ENCODE measurements at regions not wholly inside any gene's neighbourhood (a gene's known extent, or its start where the extent isn't known, plus 50 kb on each side); places are given as distances from the start of the nearest gene placed in this dataset.

DNA sequence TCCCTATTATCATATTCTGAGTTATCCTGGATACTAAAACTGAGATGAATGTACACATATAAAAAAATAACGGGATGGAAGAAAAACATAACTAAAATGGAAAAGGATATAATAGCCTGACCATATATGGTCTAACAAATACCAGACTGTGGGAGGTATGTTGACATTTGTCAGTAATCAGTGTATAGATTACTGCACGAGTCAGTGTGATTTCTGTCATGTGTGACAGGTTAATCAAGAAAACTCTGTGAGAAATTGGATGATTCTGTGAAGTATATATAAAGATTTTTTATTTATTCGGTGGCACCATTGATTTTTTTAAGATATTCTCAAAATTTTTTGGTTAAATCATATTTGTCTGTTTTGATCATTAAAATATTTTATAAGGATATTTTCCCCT is 547.3 kb upstream of the B3GALT2 start:
- no peak for DNase-seq (ENCODE audit: low read depth in 2 of 2)

DNA sequence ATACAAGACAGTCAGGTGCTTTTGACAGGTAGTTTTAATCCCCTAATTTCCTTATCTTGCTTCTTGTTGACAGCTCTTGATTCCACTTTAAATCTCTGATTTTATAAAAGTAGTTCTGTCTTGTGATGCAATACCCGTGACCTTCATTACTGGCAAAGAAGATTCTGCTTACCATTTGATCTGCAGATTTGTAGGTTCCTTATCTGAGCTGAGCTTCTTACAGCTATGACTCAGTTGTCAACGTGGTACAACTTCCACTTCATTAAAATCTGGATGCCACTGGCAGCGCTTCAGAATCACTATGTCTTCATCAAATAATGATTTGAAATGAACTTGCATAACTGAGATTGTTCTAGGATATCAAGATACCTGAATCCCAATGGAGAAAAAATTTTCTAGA is 543.6 kb upstream of the B3GALT2 start:
- no peak for DNase-seq (ENCODE audit: low read depth in 2 of 2)

DNA sequence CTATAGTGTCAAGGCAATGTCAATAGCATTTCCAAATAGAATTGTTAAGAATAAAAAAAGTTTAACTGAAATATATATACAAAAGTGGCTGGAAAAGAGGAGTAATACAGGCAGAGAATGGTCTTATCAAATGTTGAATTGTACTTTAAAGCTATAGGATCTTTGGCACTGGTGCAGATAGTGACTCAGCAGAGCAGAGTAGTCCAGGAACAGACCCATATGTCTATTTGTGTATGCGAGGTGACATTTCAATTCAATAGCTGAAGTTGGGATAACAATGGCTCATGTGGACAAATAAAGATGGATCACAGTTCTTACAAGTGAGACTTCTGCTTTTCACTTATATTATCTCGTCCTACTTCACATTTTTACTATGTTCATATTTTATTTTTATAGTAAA is 543.0 kb upstream of the B3GALT2 start:
- DNase-seq (ENCODE audit: low read depth in 2 of 2), result no peak

DNA sequence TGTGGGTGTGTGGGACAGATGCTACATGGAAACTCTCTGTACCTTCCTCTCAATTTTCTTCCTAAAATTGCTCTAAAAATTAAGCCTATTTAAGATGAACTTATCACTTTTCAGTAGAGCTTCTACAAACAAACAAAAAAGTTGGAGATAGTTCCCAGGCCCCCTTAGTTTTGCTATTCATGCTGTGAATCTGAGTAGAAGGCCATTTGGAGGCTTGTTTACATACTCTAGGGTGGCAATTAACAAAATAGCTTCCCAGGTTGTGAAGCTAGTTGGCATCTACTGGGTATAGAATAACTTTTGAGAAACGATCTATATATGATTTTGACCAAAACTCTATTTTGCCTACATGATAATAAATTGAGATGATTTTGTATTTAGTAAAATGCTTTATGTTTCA is 541.4 kb upstream of the B3GALT2 start:
- no peak for DNase-seq (ENCODE audit: low read depth in 2 of 2)

DNA sequence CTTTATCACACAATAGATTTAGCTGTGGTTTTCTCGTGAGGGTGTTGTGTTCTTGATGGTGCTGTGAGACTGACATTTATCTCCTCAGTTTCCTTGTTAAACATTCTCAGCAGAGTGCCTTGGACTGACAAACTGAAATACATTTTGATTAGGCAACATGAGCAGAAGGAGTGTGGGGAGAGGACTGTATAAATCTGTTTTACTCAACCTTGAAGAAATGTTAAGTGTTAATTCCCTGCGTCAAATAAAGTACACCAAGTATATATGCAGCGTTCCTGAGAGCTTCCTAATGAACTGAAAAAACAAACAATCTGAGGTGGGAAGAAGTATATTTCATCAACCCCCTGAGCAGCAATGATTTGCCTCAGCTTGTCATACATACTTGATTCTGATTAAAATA is 540.3 kb upstream of the B3GALT2 start:
- no peak for DNase-seq (ENCODE audit: low read depth in 2 of 2)

DNA sequence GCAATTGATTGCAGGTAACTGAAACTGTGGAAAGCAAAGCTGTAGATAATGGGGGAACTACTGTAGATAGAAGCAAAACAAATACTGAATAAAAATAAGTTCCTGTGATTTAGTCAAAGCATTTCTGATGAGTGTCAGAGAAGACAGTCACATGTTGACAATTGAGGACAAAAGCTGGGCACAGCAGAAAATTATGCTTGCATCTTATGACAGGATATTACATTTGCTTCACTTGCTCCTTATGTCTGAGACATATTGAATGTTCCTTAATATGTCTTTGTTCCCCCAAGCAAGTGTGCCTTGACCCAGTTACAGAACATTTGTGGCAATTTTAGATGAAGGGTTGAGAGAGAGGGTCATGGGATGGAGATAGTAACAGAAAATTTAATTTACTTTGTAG is 526.0 kb upstream of the B3GALT2 start:
- no peak for DNase-seq (ENCODE audit: low read depth in 2 of 2)

DNA sequence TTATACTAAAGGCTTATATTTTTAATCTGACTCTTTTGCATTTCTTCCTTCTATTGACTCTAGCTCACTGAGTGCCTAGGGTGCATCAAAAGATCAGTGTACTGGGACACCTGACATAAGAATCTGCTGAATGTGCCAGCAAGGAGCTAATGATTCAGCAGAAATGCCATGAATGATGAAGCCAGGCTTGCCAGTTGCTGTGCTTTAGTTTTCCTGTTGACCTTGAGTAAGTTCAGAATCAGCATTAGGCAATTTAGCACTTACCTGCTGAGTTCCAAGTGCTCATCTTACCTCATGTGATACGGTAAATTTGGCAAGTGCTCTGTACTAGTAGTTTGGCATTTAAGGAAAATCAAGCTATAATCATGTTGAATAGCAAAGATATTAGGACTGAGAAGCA is 523.2 kb upstream of the B3GALT2 start:
- DNase-seq (ENCODE audit: low read depth in 2 of 2), result no peak

DNA sequence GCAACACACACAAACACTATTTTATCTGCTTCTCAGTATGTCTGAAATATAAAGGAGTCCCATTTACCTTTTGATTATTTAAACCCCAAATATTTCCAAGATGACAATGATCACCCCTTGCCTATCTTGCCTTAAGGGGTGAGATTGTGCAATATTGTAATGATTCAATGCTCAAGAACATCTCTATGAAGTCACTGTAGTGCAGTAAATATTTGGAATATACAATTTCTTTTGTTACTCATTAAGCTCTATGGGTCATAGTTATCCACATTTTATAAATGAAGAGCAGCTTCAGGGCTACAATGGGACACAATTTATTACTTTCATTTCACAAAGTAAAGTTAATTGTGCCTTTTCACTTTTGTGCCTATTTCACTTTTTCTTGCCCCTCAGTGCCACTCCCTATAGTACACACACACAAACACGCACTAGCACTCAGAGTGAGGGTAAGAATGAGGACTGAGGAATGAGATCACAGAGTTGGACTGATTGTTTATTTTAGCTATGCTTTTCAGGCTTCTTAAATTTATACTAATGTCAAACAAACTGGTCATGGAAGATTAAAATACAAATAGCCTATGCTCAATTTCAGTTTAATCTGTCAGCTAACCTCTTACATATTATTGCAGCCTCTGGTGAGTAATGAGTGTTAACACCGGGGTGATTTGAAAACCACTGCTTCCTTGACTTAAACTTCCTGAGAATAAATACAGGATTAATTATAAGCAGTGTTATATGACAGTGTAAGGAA is 521.0 kb upstream of the B3GALT2 start:
- DNase-seq (ENCODE audit: low read depth in 2 of 2), result no peak

DNA sequence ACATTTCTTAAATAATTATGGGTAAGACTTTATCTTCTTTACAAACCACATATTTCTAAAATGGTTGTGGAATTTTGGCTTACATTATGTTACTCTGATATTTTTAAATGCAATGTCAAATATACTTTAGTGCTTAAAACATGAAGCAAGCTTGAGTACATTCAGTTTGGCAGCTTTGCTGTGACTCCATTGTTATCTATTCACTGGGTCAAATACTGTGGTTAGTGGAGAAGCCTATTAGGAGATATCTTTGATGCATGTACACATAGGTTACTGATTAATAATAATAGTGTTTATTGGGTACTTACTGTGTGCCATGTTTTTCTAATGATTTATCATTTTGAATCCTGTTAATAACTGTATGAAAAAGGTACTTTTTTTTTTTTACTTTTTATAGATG is 520.4 kb upstream of the B3GALT2 start:
- DNase-seq (ENCODE audit: low read depth in 2 of 2), result no peak

DNA sequence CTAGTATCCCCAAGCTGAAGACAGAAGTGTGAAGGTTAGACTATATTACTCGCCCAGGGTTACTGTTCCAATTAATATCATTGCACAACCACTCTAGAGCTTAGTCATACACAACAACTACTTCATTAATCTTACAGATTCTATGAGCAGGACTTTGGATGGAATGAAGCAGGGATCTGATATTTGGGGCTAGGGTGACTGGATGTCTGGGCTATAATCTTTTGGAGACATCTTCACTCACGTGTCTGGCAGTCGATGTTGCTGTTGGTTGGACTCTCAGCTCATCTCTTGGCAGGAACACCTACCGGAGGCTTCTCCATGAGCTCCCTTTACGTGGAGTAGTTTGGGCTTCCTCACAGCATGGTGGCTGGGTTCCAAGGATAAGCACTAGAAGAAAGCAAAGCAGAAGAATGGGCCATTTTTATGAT is 519.2 kb upstream of the B3GALT2 start:
- DNase-seq (ENCODE audit: low read depth in 2 of 2), result no peak

DNA sequence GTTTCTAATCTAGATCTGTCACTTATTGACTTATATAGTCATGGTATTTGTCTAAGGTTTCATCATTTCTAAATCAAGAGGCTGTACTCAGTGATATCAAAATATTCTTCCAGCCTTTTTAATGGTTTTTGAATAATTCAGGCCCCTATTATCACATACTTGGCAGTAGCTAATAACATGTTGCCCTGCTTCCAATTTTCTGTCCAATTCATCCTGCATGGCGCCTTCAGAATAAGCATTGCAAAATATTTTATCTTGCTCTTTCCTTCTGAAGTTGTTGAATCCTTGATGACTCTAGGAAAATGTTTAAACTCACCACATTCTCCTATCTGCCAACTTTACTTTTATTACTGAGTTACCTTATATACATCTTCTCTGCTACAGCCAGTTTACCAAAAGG is 517.2 kb upstream of the B3GALT2 start:
- no peak for DNase-seq (ENCODE audit: low read depth in 2 of 2)

DNA sequence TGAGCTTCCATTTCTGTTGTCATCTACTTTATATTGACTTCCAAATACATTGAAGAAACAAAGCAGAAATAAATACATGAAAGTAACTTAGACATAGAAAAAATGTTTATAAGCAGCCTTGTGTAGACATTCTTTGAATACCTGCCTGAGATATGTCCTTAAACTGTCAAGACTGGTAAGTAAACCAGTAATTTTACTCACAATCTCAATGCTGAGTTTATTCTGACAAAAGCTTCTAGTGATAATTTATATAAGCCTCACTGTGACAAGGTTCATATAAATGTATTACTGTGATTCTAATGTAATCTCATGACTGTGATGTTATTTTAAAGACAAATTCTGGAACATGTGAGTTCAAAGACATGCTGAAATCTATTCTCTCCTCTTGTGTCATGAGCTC is 516.7 kb upstream of the B3GALT2 start:
- no peak for DNase-seq (ENCODE audit: low read depth in 2 of 2)

DNA sequence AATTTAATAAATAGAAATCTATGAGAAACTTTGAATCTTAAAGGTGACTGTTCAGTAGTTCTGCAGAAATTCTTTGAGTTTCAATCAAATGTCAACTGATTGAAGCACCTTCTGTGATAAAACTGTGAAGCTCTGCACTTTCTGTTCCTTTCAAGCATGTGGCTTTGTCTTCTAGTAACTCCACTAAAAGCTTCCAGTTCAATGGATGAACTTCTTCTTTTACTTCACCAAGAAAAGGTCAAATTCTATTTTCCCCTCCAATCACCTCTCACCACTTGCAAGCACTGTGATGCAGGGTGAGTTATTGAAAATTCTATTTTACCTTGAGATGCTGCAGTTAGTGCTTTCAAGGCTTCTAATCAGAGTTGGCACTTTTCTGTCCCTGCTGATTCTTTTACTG is 515.3 kb upstream of the B3GALT2 start:
- DNase-seq (ENCODE audit: low read depth in 2 of 2), result no peak

DNA sequence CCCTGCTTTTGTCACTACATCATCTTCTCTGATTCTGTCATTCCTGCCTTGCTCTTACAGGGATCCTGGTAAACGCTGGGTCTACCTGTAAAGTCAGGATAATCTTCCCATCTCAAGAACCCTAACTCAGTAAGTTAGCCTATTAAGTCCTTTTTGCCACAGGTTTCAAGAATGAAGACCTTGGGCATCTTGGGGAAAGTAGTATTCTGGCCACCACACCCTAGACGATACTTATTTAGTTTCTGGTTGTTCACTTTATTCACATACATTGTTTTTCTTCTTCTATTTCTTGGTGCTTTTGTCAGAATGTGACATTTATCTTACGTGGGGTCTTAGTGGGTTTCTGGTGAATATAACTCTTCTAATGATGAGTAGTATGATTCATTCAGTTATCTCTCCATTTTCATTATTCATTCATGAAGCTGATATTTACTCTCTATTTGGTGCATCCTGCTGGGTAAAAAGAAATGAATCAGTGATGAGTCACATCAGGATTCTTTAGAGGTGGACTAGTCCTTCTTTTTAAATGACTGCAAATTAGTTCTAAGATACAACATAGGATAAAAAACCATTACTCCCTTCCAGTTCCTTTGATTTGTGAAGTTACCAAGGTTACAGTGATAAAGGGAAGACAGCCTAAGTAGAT is 514.4 kb upstream of the B3GALT2 start:
- no peak for DNase-seq (ENCODE audit: low read depth in 2 of 2)

DNA sequence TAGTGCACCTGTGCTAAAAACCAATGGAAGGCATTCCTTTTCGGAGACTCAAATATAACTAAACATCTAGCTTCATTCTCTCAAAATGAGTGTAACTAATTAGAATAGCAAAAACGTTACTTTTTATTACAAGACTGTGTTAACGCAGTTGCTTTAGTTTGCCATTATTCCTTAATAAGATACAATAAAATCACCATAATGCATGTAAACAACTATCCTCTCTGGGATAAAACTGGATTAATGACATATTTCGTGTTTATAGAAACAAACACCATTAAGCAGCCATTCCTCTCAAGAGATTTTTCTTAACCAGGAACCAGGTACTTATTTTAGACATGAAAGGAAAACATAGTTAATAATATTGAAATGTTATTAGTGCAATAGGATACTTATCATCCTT is 512.8 kb upstream of the B3GALT2 start:
- DNase-seq (ENCODE audit: low read depth in 2 of 2), result no peak

DNA sequence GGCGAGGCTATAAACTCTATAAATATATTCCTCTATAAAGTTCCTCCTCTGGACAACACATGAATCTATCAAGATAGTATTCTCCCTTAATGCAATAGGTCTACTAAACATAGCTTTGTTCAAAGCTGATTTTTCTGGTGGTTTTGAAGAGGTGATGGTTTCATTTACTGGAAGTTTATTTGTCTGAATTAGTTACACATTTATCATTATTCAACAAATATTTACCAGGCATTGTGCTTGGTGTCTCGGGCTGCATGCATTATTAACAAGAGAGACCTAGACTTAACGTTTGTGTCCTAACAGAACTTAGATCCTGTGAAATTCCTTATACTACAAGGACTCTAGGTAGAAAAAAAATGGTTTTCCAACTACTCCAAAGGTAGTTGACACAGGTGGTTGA is 511.4 kb upstream of the B3GALT2 start:
- DNase-seq (ENCODE audit: low read depth in 2 of 2), result no peak

DNA sequence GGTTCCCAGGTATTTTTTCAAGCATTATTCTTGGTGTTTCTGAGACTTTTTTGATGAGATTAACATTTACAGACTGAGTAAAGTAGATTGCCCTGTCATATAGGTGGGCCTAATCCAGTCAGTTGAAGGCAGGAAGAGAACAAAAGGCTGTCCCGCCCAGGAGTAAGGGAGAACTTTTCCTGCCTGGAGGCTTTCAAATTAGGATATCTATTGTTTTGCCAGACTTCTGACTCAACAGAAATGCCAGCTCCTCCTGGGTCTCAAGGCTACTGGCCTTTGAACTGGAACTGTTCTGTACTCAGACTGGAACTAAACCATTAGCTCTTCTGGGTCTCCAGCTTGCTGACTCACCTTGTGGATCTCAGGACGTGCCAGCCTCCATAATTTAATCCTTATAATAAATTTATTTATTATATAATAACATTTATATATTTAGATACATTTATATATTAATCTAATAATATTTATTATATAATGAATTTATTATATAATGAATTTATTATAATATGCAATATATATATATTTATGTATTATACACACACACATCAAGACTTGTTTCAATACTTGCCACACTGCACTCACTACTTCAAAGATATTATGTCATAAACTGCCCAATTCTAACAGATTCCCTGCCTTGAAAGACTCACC is 510.8 kb upstream of the B3GALT2 start:
- DNase-seq (ENCODE audit: low read depth in 2 of 2), result no peak

DNA sequence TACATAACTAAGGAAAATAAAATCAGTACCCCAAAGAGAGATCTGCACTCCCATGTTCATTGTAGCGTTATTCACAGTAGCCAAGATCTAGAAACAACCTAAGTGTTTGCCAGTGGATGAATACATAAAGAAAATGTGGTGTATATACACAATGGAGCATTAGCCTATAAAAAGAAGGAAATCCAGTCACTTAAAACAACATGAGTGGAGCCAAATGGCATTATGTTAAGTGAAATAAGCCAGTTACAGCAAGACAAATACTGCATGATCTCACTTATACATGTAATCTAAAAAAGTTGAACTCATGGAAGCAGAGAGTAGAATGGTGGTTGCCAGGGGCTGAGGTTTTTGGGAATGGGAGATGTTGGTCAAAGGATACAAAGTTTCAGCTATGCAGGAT is 508.3 kb upstream of the B3GALT2 start:
- DNase-seq (ENCODE audit: low read depth in 2 of 2), result no peak

DNA sequence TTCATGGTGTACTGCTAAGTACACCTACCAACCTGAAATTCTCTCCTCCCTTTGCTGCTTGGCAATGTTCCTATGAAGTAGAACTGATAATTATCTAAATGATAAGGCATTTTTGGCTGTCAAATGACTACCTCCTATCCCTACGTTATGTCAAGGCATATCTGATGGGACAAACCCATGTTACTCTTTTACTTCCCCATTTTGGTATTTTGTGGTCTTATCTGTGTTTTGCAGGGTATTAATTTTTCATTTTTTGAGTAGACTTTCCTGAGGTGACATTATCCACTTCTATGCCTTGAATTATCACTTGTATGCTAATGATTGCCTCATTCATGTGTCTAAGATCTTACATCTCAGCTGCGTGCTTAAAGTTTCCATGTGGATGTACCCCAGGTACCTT is 499.6 kb upstream of the B3GALT2 start:
- no peak for DNase-seq (ENCODE audit: low read depth in 2 of 2)

DNA sequence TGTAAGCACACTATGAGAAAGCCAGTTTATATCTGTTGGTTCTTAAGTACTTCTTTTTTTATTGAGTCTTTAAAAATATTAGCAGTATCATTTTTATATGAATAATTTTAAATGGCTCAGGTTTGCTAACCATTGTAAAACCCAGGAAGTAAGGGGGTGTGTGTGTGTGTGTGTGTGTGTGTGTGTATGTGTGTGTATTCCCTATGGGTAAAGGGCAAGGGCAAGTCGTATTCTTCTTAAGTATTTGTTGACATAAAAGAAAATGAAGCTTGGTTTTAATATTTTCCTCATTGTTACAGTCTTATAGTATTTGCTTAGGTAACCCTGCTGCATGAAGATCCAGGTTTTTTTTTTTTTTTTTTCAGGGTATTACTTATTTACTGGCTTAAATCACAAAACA is 495.0 kb upstream of the B3GALT2 start:
- no peak for DNase-seq (ENCODE audit: low read depth in 2 of 2)

DNA sequence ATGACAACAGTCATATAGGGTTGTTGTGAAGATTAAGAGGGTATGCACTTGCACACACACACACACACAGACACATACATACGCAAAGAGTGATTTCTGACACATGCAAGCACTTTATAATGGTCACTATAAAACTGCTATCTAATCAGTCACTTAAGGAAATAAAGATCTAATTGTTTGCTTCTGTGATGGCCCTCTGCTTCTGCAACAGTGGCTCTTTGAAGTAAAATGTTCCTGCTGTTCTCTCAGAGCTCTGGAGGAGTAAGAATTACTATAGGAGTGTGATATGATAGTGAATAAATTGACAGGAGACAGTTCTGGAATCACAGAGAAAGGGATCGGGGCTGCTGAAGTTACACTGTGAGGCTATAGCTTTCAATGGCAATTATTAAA is 494.5 kb upstream of the B3GALT2 start:
- no peak for DNase-seq (ENCODE audit: low read depth in 2 of 2)

DNA sequence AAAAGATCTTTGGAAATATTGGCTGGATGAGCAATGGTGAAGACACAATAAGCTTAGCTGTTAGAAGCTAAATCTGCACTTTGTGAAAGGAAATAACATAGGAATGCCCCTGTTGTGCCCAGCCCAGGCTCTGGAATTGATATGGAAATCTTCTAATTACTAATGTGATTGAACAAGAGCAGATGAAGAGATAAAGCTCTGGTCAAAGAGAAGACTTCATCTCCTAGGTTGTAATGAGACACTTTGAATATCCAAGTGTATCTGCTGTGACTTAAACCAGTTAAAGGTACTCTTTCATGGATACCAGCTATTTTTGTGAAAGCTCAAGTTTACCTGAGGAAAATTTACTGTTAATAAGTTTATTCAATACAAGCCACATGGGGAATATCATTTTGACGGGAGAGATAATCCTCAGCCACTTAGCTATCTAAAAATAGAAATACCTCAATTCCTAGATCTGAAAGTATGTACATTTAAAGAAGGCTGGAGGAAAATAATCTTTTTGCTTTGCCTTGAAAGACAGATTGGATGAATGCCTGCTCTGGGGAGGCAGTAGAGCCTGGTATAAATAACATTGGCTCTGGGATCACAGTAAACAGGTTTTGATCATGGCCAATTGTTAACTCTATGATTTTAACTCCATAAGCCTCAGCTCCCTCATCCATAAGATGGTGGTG is 494.0 kb upstream of the B3GALT2 start:
- DNase-seq (ENCODE audit: low read depth in 2 of 2), result no peak

DNA sequence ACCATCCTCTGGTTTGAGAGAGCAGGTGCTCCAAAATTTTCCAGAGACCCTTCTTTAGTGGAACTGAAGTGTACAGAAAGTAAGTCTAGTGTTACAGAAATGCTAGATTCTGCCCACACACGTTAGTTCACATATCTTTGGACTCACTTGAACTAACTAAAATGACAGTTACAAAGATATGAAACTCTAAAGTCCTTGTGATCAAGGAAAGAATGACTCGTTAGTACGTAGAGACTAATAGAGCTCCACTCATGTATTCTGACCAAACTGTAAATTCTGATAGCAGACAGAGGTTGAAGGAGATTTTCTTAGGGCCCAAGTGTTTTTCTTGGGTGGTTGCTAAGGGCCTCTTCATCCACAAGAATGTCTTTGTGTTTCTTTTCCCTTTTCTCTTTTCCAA is 491.5 kb upstream of the B3GALT2 start:
- DNase-seq (ENCODE audit: low read depth in 2 of 2), result no peak
